Erythroblast (primary cell): ENCODE measurements at regions not wholly inside any gene's neighbourhood (a gene's known extent, or its start where the extent isn't known, plus 50 kb on each side); places are given as distances from the start of the nearest gene placed in this dataset.

ENCODE experiments used
- DNase-seq, 2 experiments: peaks; one replicate each; lab custom pipeline; 2025; lab: John Stamatoyannopoulos, UW
- GATA1 ChIP-seq: IDR thresholded peaks from 2 replicates; pipeline ENCODE4 v1.6.1; 2011; ENCODE audit warnings: low read depth, mild to moderate bottlenecking, control low read depth, low read length, moderate library complexity
- POLR2A ChIP-seq: IDR thresholded peaks from 2 replicates; pipeline ENCODE4 v1.6.1; 2011; ENCODE audit warnings: mild to moderate bottlenecking, low read length

GRCh38 chr6:153852481-153852880 lies 186.6 kb upstream of the OPRM1 start:
- no peak for DNase-seq
- TF ChIP-seq POLR2A (no peak), GATA1 (no peak)

- TF ChIP-seq GATA1, result no peak
- TF ChIP-seq POLR2A, result no peak
- DNase-seq, result no peak
Observed at GRCh38 chr6:153852034-153852433, 187.0 kb upstream of the OPRM1 start.

- TF ChIP-seq GATA1 (no peak), POLR2A (no peak)
Observed at GRCh38 chr6:153849072-153849779, 189.8 kb upstream of the OPRM1 start.

DNA sequence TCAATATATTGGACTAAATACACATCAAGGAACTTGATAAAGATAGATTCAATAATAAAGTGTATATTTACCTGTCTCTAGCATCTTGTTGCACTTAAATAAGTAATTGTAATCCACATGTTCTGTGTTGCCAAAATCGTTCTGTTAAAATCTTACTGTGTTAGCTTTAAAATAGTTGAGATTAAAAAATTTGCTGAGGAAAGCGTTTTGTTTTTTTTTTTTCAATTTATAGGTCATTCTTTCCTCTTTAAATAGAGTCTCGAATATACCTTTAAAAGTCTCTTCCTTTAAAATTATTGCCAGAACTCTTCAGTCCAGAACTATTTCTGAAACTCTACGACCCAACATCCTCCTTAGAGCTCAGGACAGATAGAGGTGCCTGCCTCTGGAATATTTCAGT lies 195.6 kb upstream of the OPRM1 start:
- no peak for DNase-seq

More at GRCh38 chr6:153849072-153849779, 189.8 kb upstream of the OPRM1 start:
- DNase-seq, result no peak

DNA sequence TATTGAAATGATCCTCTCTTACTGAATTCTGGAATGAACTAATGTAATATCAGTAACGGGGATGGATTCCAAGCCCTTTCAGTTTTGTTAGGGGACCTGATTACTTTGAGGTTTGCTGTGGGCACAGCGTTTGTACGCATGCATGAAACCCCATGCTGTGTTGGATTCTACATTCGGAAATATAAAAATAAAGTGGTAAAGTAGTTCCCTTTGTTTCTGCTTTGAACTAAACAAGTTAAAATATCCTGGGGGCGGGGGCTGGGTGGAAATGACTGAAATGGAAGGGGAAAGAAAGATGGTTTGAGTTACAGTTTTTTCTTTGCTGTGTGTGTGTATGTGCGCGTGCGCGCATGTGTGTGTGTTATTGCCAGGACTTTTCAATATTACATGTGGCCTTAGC lies 196.5 kb upstream of the OPRM1 start:
- DNase-seq, result no peak
- TF ChIP-seq POLR2A (no peak), GATA1 (no peak)

More for the DNA sequence above, 195.6 kb upstream of the OPRM1 start:
- TF ChIP-seq POLR2A (no peak), GATA1 (no peak)

DNA sequence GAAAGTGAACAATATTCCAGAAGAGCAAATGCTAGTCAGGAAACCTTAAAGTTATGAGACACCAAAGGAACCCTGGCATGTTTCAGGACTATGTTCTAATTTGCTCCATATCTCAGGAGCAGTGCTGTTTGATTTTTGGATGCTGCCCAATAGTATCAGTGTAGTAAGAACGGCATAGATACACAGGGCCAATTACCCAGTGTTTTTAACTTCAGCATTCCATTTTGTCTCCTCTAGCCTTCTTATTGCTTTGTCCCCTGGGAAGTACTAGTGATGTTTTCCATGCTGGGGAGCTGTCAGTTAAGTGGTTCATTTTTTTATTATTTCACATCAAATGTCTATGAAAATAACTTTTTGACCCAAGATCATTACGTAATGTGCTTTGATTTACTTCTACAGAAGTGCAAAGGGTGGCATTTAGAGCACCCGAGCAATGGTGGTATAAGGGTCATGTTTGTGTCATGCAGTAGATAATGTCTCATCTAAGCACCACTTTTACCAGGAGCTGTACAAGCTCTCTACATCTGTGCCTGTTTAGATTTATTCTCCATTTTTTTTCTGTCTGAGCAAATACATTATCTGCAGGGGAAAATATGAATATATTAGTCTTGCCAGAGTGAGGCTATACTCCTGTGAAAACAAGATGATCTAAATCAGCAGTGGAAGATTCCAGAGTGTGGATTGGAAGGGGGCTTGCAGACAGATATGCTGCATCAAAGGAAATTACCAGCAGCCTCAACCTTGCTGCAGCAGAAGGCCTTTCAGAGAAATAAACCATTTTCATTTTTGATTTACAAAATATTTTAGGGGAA lies 198.8 kb upstream of the OPRM1 start:
- DNase-seq, result no peak
- TF ChIP-seq GATA1, result no peak
- no peak for TF ChIP-seq POLR2A

DNA sequence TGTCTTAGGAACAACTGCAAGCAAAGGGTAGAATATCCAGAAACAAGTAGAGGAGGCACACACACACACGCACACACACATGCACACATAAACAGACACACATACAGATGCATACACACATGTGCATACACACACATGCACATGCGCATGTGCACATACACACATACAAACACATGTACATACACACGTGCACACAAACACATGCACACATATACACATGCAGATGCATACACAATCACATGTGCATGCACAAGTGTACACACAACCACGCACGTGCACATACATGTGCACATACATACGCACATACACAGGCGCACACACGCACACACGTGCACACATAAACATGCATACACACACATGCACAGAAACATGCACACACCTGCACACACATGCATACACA lies 206.5 kb upstream of the OPRM1 start:
- no peak for TF ChIP-seq POLR2A
- no peak for TF ChIP-seq GATA1
- no peak for DNase-seq

- TF ChIP-seq GATA1, result no peak
- no peak for TF ChIP-seq POLR2A
- no peak for DNase-seq
Observed at GRCh38 chr6:153831350-153832078, 207.5 kb upstream of the OPRM1 start.

DNA sequence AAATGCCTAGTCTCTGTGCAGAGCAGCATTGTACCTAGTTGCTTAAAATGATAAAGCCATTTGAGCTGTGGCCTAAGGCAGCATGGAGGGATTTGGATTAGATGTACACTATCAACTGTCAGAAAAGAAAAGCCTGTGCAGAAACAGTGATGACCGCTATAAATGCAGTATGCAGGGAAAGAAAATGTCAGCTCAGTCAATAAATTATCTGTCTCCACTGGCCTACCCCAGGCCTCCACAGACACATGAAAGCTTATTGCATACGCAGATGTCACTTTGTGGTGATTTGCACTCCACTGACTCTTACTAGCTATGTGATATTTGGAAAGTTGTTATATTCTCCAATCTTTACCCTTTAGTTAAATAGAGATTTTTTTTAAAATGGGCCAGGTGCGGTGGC lies 221.9 kb upstream of the OPRM1 start:
- no peak for DNase-seq
- TF ChIP-seq POLR2A (no peak), GATA1 (no peak)

- no peak for DNase-seq
- TF ChIP-seq GATA1 (no peak), POLR2A (no peak)
Observed at GRCh38 chr6:153816366-153816765, 222.7 kb upstream of the OPRM1 start.

GRCh38 chr6:153814136-153814535 lies 224.9 kb upstream of the OPRM1 start:
- no peak for DNase-seq
- no peak for TF ChIP-seq GATA1
- TF ChIP-seq POLR2A, result no peak

- TF ChIP-seq GATA1 (no peak), POLR2A (no peak)
- DNase-seq, result no peak
Observed at GRCh38 chr6:153804755-153805330, 234.2 kb upstream of the OPRM1 start.

GRCh38 chr6:153801917-153802316 lies 237.1 kb upstream of the OPRM1 start:
- DNase-seq, result no peak

More at GRCh38 chr6:153801917-153802316, 237.1 kb upstream of the OPRM1 start:
- TF ChIP-seq POLR2A (no peak), GATA1 (no peak)
